ENCODE measurements at regions not wholly inside any gene's neighbourhood (a gene's known extent, or its start where the extent isn't known, plus 50 kb on each side); places are given as distances from the start of the nearest gene placed in this dataset.

GRCh38 chr5:167271081-167271480 lies 1020.4 kb upstream of the WWC1 start:
- 80 to 92% (median 83%) methylated on average over 3 of the region's 3 CpGs for WGBS, 4 donors
- Histone ChIP-seq H3K27ac (no peak overlapping the region), H3K4me1 (replicated peaks in 1 of 2) (no peaks in the 10 kb centered on the region), H3K36me3 (replicated peaks in 1 of 2) (no peaks in the 10 kb centered on the region), H3K27me3 (no peaks in the 10 kb centered on the region), H3K9me3 (replicated peaks in 1 of 3) (no peaks in the 10 kb centered on the region), H3K4me3 (no peak overlapping the region)
- TF ChIP-seq CTCF (IDR thresholded peaks at IDR 0.05) (no peak), POLR2A (IDR thresholded peaks at IDR 0.05) (no peak)
- intact Hi-C loops (cut with DNase I): no loop called here
- no peak for DNase-seq

- intact Hi-C loops (cut with DNase I): no loop called here
These were observed 1019.9 kb upstream of the WWC1 start for GRCh38 chr5:167271511-167271910.

GRCh38 chr5:167280111-167280510 lies 1011.3 kb upstream of the WWC1 start:
- Histone ChIP-seq H3K9me3 (replicated peaks in 1 of 3) (no peaks in the 10 kb centered on the region), H3K36me3 (replicated peaks in 1 of 2) (no peaks in the 10 kb centered on the region), H3K27me3 (no peaks in the 10 kb centered on the region), H3K4me3 (no peak overlapping the region), H3K4me1 (replicated peaks in 1 of 2) (peaks cover 0 to 4% of the 10 kb centered on the region in 2 donors), H3K27ac (no peak overlapping the region)
- TF ChIP-seq CTCF (IDR thresholded peaks at IDR 0.05) (no peak), POLR2A (IDR thresholded peaks at IDR 0.05) (no peak)
- intact Hi-C loops (cut with DNase I): no loop called here
- WGBS, 4 donors: 85 to 94% (median 90%) methylated on average over 3 of the region's 3 CpGs
- DNase-seq: no peak

More at GRCh38 chr5:167271511-167271910, 1019.9 kb upstream of the WWC1 start:
- DNase-seq: no peak
- Histone ChIP-seq H3K4me1 (replicated peaks in 1 of 2) (no peaks in the 10 kb centered on the region), H3K27ac (no peak overlapping the region), H3K27me3 (no peaks in the 10 kb centered on the region), H3K4me3 (no peak overlapping the region), H3K9me3 (replicated peaks in 1 of 3) (no peaks in the 10 kb centered on the region), H3K36me3 (replicated peaks in 1 of 2) (no peaks in the 10 kb centered on the region)
- TF ChIP-seq CTCF (IDR thresholded peaks at IDR 0.05): no peak
- no peak for TF ChIP-seq POLR2A (IDR thresholded peaks at IDR 0.05)
- 84 to 94% (median 87%) methylated on average over 4 of the region's 4 CpGs for WGBS, 4 donors

- Histone ChIP-seq H3K4me3 (no peak overlapping the region), H3K36me3 (replicated peaks in 1 of 2) (no peaks in the 10 kb centered on the region), H3K27me3 (no peaks in the 10 kb centered on the region), H3K4me1 (replicated peaks in 1 of 2) (peaks cover 0 to 4% of the 10 kb centered on the region in 2 donors), H3K27ac (no peak overlapping the region), H3K9me3 (replicated peaks in 1 of 3) (no peaks in the 10 kb centered on the region)
- DNase-seq: no peak
- intact Hi-C loops (cut with DNase I): no loop called here
- TF ChIP-seq CTCF (IDR thresholded peaks at IDR 0.05): no peak
- TF ChIP-seq POLR2A (IDR thresholded peaks at IDR 0.05): no peak
- 82 to 93% (median 89%) methylated on average over 3 of the region's 3 CpGs for WGBS, 4 donors
These were observed 1009.5 kb upstream of the WWC1 start for GRCh38 chr5:167281925-167282324.
